GM12878 (cell line): ENCODE measurements at regions not wholly inside any gene's neighbourhood (a gene's known extent, or its start where the extent isn't known, plus 50 kb on each side); places are given as distances from the start of the nearest gene placed in this dataset. TPM values are rescaled to one million over a fixed set of nuclear protein-coding genes. Genes with fewer than 3 reads are reported as not detected.

Experiments used
- microRNA-seq: library from miRNA; unstranded; fragments of <30 nt; microRNA quantifications from one replicate; pipeline ENCODE4, GENCODE V29; 2018
- small RNA-seq: library from RNA; depleted of rRNA; stranded (forward); fragments of <200 nt; gene quantifications from one replicate; pipeline ENCODE3, GENCODE V24; 2014

Small RNA genes in the stretch of these regions (microRNA-seq; reads per million reads assigned to microRNA genes)
- gene MIR4507 (not detected), gene MIR4537 (5.1 reads per million, percentile 30 among the genes with 10 or more reads in this experiment), gene MIR4538 (not detected), gene MIR4539 (0.75 reads per million), gene MIR5195 (not detected), gene MIR8071-1 (not detected), gene MIR8071-2 (not detected)

Small RNA genes in the stretch of these regions (small RNA-seq; reads per million reads assigned to genes)
- not detected for gene AC244452.1
- not detected for gene IGHD1-1
- gene IGHD1-14, result not detected
- not detected for gene IGHD1-20
- gene IGHD1-26, result not detected
- 0.39 reads per million, percentile 3 among the genes with 10 or more reads in this experiment for gene IGHD1-7
- not detected for gene IGHD2-15
- gene IGHD2-2, result not detected
- gene IGHD2-21, result not detected
- 0.31 reads per million for gene IGHD2-8
- not detected for gene IGHD3-10
- gene IGHD3-16, result not detected
- gene IGHD3-22, result not detected
- gene IGHD3-3, result not detected
- not detected for gene IGHD3-9
- gene IGHD4-11, result not detected
- not detected for gene IGHD4-17
- not detected for gene IGHD4-23
- gene IGHD4-4, result not detected
- 0.16 reads per million for gene IGHD5-12
- not detected for gene IGHD5-18
- not detected for gene IGHD5-24
- gene IGHD5-5, result not detected
- not detected for gene IGHD6-13
- not detected for gene IGHD6-19
- gene IGHD6-25, result not detected
- gene IGHD6-6, result not detected
- gene IGHD7-27, result not detected
- not detected for gene IGHJ1
- gene IGHJ1P, result not detected
- gene IGHJ2, result not detected
- not detected for gene IGHJ2P
- gene IGHJ3, result 0.90 reads per million, percentile 28 among the genes with 10 or more reads in this experiment
- gene IGHJ3P, result 0.12 reads per million
- 0.31 reads per million for gene IGHJ4
- gene IGHJ5, result not detected
- 0.23 reads per million for gene IGHJ6
- not detected for gene IGHV1-12
- gene IGHV1-14, result not detected
- gene IGHV3-19, result not detected
- gene IGHV3-57, result not detected
- not detected for gene IGHV3-76
- gene IGHV5-78, result 0.35 reads per million
- gene IGHV7-40, result not detected
- not detected for gene IGHVII-1-1
- not detected for gene IGHVII-15-1
- not detected for gene IGHVII-22-1
- not detected for gene IGHVII-28-1
- not detected for gene IGHVII-33-1
- not detected for gene IGHVII-40-1
- gene IGHVII-44-2, result not detected
- gene IGHVII-46-1, result not detected
- not detected for gene IGHVII-49-1
- gene IGHVII-51-2, result not detected
- gene IGHVII-53-1, result not detected
- gene IGHVII-60-1, result not detected
- not detected for gene IGHVII-62-1
- gene IGHVII-67-1, result not detected
- gene IGHVII-74-1, result not detected
- not detected for gene IGHVII-78-1
- gene IGHVIII-11-1, result not detected
- gene IGHVIII-13-1, result not detected
- gene IGHVIII-2-1, result not detected
- gene IGHVIII-22-2, result not detected
- gene IGHVIII-25-1, result not detected
- gene IGHVIII-26-1, result not detected
- gene IGHVIII-38-1, result not detected
- gene IGHVIII-5-1, result not detected
- gene IGHVIII-5-2, result not detected
- not detected for gene IGHVIII-67-2
- not detected for gene IGHVIII-67-3
- not detected for gene IGHVIII-67-4
- not detected for gene IGHVIII-76-1
- not detected for gene IGHVIII-82
- gene MIR4507, result not detected
- not detected for gene MIR4537
- not detected for gene MIR4538
- not detected for gene MIR4539
- gene MIR5195, result not detected
- gene MIR8071-1, result not detected
- gene MIR8071-2, result not detected
- gene RNA5SP389, result not detected
